ENCODE measurements at regions not wholly inside any gene's neighbourhood (a gene's known extent, or its start where the extent isn't known, plus 50 kb on each side); places are given as distances from the start of the nearest gene placed in this dataset.
A peak's percentile ranks its signal among the peaks of the same experiment; 100 is the strongest.

- Histone ChIP-seq H3K9me3 (no peaks in the 10 kb centered on the region), H3K27ac (no peak overlapping the region)
- WGBS, 2 donors (ENCODE audit: low coverage in 1 of 2) = 28 to 31% methylated on average over 3 to 4 of the region's 4 CpGs
Observed at GRCh38 chrX:103158317-103158621, 56.6 kb upstream of the BEX4 start.

GRCh38 chrX:103157496-103158316 lies 57.2 kb upstream of the BEX4 start:
- Histone ChIP-seq H3K27me3 (no peaks in the 10 kb centered on the region), H3K27ac (no peak overlapping the region), H3K4me1 (peaks cover 0 to under 1% (median 0%) of the 10 kb centered on the region in 4 donors), H3K9me3 (no peaks in the 10 kb centered on the region), H3K36me3 (no peaks in the 10 kb centered on the region), H3K4me3 (no peak overlapping the region)
- DNase-seq = no peak
- peak; percentile 32 to 51 (median 40) for TF ChIP-seq CTCF (IDR thresholded peaks at IDR 0.05)
- no peak for TF ChIP-seq POLR2AphosphoS5 (IDR thresholded peaks at IDR 0.05)
- in situ Hi-C loops (cut with MboI; ENCODE audit: low pct_ligation_motif_present in 1 of 4, low pct_unique_long_range_greater_than_20kb in 1 of 4, low sequenced_read_pairs in 3 of 4) = loop anchor here in 3 of 4 donors (10.0 to 25.0 kb wide), 3 partner anchors 195 to 220 kb away; partner anchors contain the start of gene RAB40AL (in 1 of the 3)
- WGBS, 2 donors (ENCODE audit: low coverage in 1 of 2) = 24 to 40% methylated on average over 1 to 2 of the region's 2 CpGs
- intact Hi-C loops (cut with DNase I; ENCODE audit: low total_unique reads) = no loop called here

More at GRCh38 chrX:103158317-103158621, 56.6 kb upstream of the BEX4 start:
- no peaks in the 10 kb centered on the region for H3K27me3 ChIP-seq
- H3K4me1 ChIP-seq = no peaks in the 10 kb centered on the region
- in situ Hi-C loops (cut with MboI; ENCODE audit: low pct_ligation_motif_present in 1 of 4, low pct_unique_long_range_greater_than_20kb in 1 of 4, low sequenced_read_pairs in 3 of 4) (loop anchor here in 3 of 4 donors (10.0 to 25.0 kb wide), 3 partner anchors 196 to 221 kb away; partner anchors contain the start of gene RAB40AL (in 1 of the 3)), intact Hi-C loops (cut with DNase I; ENCODE audit: low total_unique reads) (no loop called here)
- no peak for DNase-seq
- TF ChIP-seq POLR2AphosphoS5 (IDR thresholded peaks at IDR 0.05) (no peak), CTCF (IDR thresholded peaks at IDR 0.05) (peak in 1 of 5 experiments; percentile 1), EP300 (IDR thresholded peaks at IDR 0.05; ENCODE audit: low read depth) (no peak), POLR2A (IDR thresholded peaks at IDR 0.05) (no peak)
- no peaks in the 10 kb centered on the region for H3K36me3 ChIP-seq
- H3K4me3 ChIP-seq = no peak overlapping the region

- intact Hi-C loops (cut with DNase I; ENCODE audit: low total_unique reads) (no loop called here), in situ Hi-C loops (cut with MboI; ENCODE audit: low pct_ligation_motif_present in 1 of 4, low pct_unique_long_range_greater_than_20kb in 1 of 4, low sequenced_read_pairs in 3 of 4) (loop anchor here in 3 of 4 donors (10.0 to 25.0 kb wide), 3 partner anchors 193 to 218 kb away; partner anchors contain the start of gene RAB40AL (in 1 of the 3))
- no peaks in the 10 kb centered on the region for H3K27me3 ChIP-seq
- WGBS, 2 donors (ENCODE audit: low coverage in 1 of 2) = 80 to 95% methylated on average over 1 of the region's 1 CpG
- no peak overlapping the region for H3K4me3 ChIP-seq
- H3K27ac ChIP-seq = no peak overlapping the region
- peaks cover 0 to 3% (median 0%) of the 10 kb centered on the region in 4 donors for H3K4me1 ChIP-seq
- no peak for DNase-seq
- TF ChIP-seq POLR2A (IDR thresholded peaks at IDR 0.05) (no peak), CTCF (IDR thresholded peaks at IDR 0.05) (no peak), EP300 (IDR thresholded peaks at IDR 0.05; ENCODE audit: low read depth) (no peak), POLR2AphosphoS5 (IDR thresholded peaks at IDR 0.05) (no peak)
- H3K36me3 ChIP-seq = no peaks in the 10 kb centered on the region
- no peaks in the 10 kb centered on the region for H3K9me3 ChIP-seq
Observed at GRCh38 chrX:103155201-103155600, 59.7 kb upstream of the BEX4 start.

GRCh38 chrX:103153661-103154060 lies 60.7 kb upstream of the NXF3 start:
- in situ Hi-C loops (cut with MboI; ENCODE audit: low pct_ligation_motif_present in 1 of 4, low pct_unique_long_range_greater_than_20kb in 1 of 4, low sequenced_read_pairs in 3 of 4) (loop anchor here in 3 of 4 donors (10.0 to 25.0 kb wide), 3 partner anchors 191 to 216 kb away; partner anchors contain the start of gene RAB40AL (in 1 of the 3)), intact Hi-C loops (cut with DNase I; ENCODE audit: low total_unique reads) (no loop called here)
- TF ChIP-seq CTCF (IDR thresholded peaks at IDR 0.05) = no peak
- DNase-seq = no peak
- Histone ChIP-seq H3K27ac (no peak overlapping the region), H3K4me1 (peaks cover 0 to 3% (median 0%) of the 10 kb centered on the region in 4 donors), H3K36me3 (no peaks in the 10 kb centered on the region), H3K4me3 (no peak overlapping the region), H3K27me3 (no peaks in the 10 kb centered on the region), H3K9me3 (no peaks in the 10 kb centered on the region)
- 78 to 100% methylated on average over 1 to 2 of the region's 2 CpGs for WGBS, 2 donors (ENCODE audit: low coverage in 1 of 2)
